ENCODE measurements at regions not wholly inside any gene's neighbourhood (a gene's known extent, or its start where the extent isn't known, plus 50 kb on each side); places are given as distances from the start of the nearest gene placed in this dataset.

DNA sequence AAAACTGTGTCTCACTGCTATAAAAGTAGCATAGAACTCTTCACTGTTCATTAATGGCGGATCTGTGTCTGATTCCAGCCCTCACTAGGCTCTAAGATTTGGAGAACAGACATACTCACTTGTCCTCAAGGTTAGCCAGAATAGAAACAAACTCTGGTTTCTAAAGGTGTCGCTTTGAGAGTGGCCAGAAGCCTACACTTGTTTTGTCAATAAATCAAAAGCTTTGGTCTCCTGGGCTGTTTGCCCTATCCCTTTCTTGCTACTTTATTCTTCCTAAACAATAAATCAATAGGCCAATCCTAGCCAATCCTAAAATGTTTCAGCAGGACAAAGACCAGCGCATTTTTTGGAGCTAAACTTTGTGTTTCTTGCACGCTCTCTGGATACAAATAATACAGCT lies 1064.6 kb upstream of the CHAC2 start:
- TF ChIP-seq EZH2 (optimal IDR thresholded peaks at IDR 0.05; ENCODE audit: low read depth, low read length) (no peak), EZH2phosphoT487 (IDR thresholded peaks at IDR 0.05; ENCODE audit: low read length) (no peak)
- TF ChIP-seq, protein P1, sequence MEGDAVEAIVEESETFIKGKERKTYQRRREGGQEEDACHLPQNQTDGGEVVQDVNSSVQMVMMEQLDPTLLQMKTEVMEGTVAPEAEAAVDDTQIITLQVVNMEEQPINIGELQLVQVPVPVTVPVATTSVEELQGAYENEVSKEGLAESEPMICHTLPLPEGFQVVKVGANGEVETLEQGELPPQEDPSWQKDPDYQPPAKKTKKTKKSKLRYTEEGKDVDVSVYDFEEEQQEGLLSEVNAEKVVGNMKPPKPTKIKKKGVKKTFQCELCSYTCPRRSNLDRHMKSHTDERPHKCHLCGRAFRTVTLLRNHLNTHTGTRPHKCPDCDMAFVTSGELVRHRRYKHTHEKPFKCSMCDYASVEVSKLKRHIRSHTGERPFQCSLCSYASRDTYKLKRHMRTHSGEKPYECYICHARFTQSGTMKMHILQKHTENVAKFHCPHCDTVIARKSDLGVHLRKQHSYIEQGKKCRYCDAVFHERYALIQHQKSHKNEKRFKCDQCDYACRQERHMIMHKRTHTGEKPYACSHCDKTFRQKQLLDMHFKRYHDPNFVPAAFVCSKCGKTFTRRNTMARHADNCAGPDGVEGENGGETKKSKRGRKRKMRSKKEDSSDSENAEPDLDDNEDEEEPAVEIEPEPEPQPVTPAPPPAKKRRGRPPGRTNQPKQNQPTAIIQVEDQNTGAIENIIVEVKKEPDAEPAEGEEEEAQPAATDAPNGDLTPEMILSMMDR (IDR thresholded peaks at IDR 0.05; ENCODE audit: low read length): no peak
